ENCODE measurements at regions not wholly inside any gene's neighbourhood (a gene's known extent, or its start where the extent isn't known, plus 50 kb on each side); places are given as distances from the start of the nearest gene placed in this dataset.

- TF ChIP-seq CTCF (conservative IDR thresholded peaks at IDR 0.05; ENCODE audit: low read depth, low read length) = no peak
- TF ChIP-seq EZH2 (IDR thresholded peaks at IDR 0.05; ENCODE audit: borderline replicate concordance, low read depth, low read length, poor library complexity, severe bottlenecking) = no peak
- intact Hi-C loops (cut with micrococcal nuclease; ENCODE audit: unreplicated experiment) = no loop called here
- H3K27ac ChIP-seq (ENCODE audit: low read depth, low read length, poor library complexity, severe bottlenecking) = no peak overlapping the region
- H3K9me3 ChIP-seq (ENCODE audit: low read depth, low read length, poor library complexity, severe bottlenecking) = no peaks in the 10 kb centered on the region
- ChIA-PET CTCF (no interaction called here), POLR2A (ENCODE audit: low non-redundant PET) (no interaction called here)
- H3K36me3 ChIP-seq (ENCODE audit: insufficient read depth, low read length, poor library complexity, severe bottlenecking) = no peaks in the 10 kb centered on the region
- H3K27me3 ChIP-seq (replicated peaks; ENCODE audit: insufficient read depth, low read depth, low read length, poor library complexity) = no peaks in the 10 kb centered on the region
- no peaks in the 10 kb centered on the region for H3K4me1 ChIP-seq (ENCODE audit: insufficient read depth, low read length, poor library complexity, severe bottlenecking)
- no TSS peak for BruUV-seq (replicated peaks)
- DNase-seq (ENCODE audit: low spot score) = no peak
- no peak overlapping the region for H3K4me3 ChIP-seq (ENCODE audit: low read depth, low read length, poor library complexity, severe bottlenecking)
Measured at GRCh38 chr3:163935411-163935810, 1142.9 kb downstream of the SI start.

- BruUV-seq (replicated peaks) = no TSS peak
- POLR2A ChIA-PET (ENCODE audit: low non-redundant PET) = interaction anchor here (0.7 kb wide), 1 partner anchor 291 kb away, joined by 3 read pairs; no protein-coding TSS in a partner anchor
- no peak for TF ChIP-seq EZH2 (IDR thresholded peaks at IDR 0.05; ENCODE audit: borderline replicate concordance, low read depth, low read length, poor library complexity, severe bottlenecking)
- no peak for TF ChIP-seq CTCF (conservative IDR thresholded peaks at IDR 0.05; ENCODE audit: low read depth, low read length)
Measured at GRCh38 chr3:163929069-163929652, 1149.1 kb downstream of the SI start.

GRCh38 chr3:163927521-163927920, 1150.8 kb downstream of the SI start:
- no peak overlapping the region for H3K27ac ChIP-seq (ENCODE audit: low read depth, low read length, poor library complexity, severe bottlenecking)
- no peak for DNase-seq (ENCODE audit: low spot score)
- POLR2A ChIA-PET (ENCODE audit: low non-redundant PET) = no interaction called here
- H3K27me3 ChIP-seq (replicated peaks; ENCODE audit: insufficient read depth, low read depth, low read length, poor library complexity) = no peaks in the 10 kb centered on the region
- TF ChIP-seq CTCF (conservative IDR thresholded peaks at IDR 0.05; ENCODE audit: low read depth, low read length) (no peak), EZH2 (IDR thresholded peaks at IDR 0.05; ENCODE audit: borderline replicate concordance, low read depth, low read length, poor library complexity, severe bottlenecking) (no peak)
- intact Hi-C loops (cut with micrococcal nuclease; ENCODE audit: unreplicated experiment) = no loop called here
- no peaks in the 10 kb centered on the region for H3K36me3 ChIP-seq (ENCODE audit: insufficient read depth, low read length, poor library complexity, severe bottlenecking)
- H3K4me3 ChIP-seq (ENCODE audit: low read depth, low read length, poor library complexity, severe bottlenecking) = no peak overlapping the region
- peaks cover 11% of the 10 kb centered on the region for H3K4me1 ChIP-seq (ENCODE audit: insufficient read depth, low read length, poor library complexity, severe bottlenecking)
- CTCF ChIA-PET = no interaction called here
- no TSS peak for BruUV-seq (replicated peaks)
- H3K9me3 ChIP-seq (ENCODE audit: low read depth, low read length, poor library complexity, severe bottlenecking) = no peaks in the 10 kb centered on the region

More at GRCh38 chr3:163929069-163929652, 1149.1 kb downstream of the SI start:
- no peaks in the 10 kb centered on the region for H3K36me3 ChIP-seq (ENCODE audit: insufficient read depth, low read length, poor library complexity, severe bottlenecking)
- H3K27me3 ChIP-seq (replicated peaks; ENCODE audit: insufficient read depth, low read depth, low read length, poor library complexity) = no peaks in the 10 kb centered on the region
- intact Hi-C loops (cut with micrococcal nuclease; ENCODE audit: unreplicated experiment) = no loop called here
- H3K9me3 ChIP-seq (ENCODE audit: low read depth, low read length, poor library complexity, severe bottlenecking) = no peaks in the 10 kb centered on the region
- CTCF ChIA-PET = no interaction called here
- no peak overlapping the region for H3K27ac ChIP-seq (ENCODE audit: low read depth, low read length, poor library complexity, severe bottlenecking)
- no peak for DNase-seq (ENCODE audit: low spot score)
- peaks cover 11% of the 10 kb centered on the region for H3K4me1 ChIP-seq (ENCODE audit: insufficient read depth, low read length, poor library complexity, severe bottlenecking)
- H3K4me3 ChIP-seq (ENCODE audit: low read depth, low read length, poor library complexity, severe bottlenecking) = no peak overlapping the region

All from A673 (cell line).